T follicular helper cell (primary cell): ENCODE measurements at regions not wholly inside any gene's neighbourhood (a gene's known extent, or its start where the extent isn't known, plus 50 kb on each side); places are given as distances from the start of the nearest gene placed in this dataset.

Experiments
- DNase-seq: peaks from one replicate; pipeline ENCODE4 v3.0.0-alpha.2; 2020; ENCODE audit warnings: low read depth

DNA sequence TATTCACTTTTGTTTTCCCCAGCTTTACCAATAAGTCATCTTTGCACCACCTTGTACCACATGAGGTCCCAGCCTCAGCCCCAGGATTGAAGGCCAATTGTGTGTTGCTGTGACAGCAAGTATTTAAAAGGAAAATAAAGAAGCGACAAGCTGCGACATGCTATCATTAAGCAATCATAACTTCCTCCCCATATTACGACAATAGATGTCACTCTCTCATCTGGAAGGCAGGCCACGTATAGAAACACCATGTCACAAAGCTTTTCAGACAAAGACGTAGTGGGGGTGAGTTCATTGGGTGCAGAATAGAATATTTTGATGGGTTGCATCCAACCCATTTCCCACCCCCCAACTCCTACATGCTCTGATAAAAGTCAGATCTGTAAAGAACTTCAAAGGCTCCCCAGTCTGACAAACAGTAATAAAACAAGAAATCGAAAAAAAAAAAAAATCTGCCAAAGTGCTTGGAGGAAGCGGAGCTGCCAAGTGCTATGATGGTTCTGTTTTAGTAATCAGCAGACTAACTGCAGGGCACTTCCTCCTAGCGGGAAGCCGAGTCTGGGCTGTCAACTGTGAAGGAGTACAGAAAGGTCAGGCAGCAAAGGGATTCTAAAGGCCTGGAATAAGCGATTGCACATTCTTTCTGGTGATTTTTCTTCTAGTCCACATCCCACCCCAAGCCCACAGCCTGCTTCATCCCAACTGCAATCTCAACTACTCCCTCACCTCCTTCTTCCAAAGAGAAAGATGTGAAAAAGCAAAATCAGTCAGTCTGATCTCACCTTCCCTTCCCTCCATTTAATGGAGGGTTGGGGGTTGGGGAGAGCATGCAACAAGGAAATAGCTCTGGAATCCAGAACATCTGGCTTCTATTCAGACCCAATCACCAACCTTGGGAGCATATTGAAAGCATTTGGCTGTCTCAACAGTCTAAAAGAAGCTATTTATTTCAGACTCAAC lies 131.4 kb upstream of the UBASH3B start:
- DNase-seq: no peak

DNA sequence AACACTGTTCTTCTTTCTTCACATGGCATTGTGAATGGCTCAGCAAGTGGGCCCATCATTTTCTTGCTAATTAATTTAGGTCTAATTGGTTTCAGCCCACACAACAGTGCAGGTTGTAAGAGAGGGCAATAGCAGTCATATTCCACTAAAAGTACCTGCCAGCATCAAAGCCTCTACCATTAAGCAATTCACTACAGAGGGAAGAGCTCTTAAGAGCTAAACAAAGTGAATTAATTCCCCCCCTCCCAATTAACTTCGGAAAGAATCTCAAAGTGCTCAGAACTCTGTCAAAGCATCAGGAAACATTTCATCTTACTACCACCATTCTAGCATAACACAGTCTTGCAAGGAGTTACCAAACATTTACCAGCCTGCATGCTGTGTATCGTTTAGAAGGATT lies 133.9 kb upstream of the UBASH3B start:
- no peak for DNase-seq

- DNase-seq: no peak
These were observed 137.8 kb upstream of the UBASH3B start for GRCh38 chr11:122517403-122518379.

- DNase-seq: no peak
These were observed 138.8 kb upstream of the UBASH3B start for GRCh38 chr11:122516686-122517085.

DNA sequence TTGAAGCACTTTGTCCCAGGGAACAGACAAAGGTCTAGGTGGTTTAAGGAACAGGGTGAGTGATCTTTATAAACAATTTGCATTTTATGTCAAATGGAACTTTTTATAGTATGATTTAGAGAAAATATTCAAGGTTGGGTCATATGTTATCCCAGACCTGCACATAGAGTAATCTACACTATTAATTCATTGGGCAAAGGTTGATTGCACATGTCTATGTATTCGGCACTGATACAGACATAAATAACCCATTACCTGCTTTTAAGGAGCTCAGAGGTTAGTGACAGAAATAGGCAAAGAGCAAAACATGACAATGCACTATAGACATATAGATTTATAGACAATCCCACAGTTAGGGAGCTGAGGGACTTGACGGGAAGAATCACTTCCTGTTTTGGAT lies 141.5 kb upstream of the UBASH3B start:
- DNase-seq: no peak

GRCh38 chr11:122513328-122513727 lies 142.2 kb upstream of the UBASH3B start:
- DNase-seq: no peak

DNA sequence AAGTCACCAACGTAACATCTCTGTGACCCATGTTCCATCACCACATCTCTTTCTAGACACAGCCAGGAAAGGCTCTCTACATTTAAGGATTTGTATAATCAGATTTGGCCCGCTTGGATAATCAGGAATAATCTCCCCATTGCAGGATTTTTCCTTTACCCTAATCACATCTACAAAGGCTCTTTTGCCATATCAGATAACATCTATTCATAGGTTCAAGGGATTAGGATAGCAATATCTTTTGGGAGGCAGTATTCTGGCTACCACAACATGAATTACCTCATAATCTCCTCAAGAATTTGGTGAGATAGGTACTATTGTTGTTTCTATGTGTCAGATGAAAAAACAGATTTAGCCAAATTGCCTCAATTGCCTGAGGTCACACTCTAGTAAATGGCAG lies 142.8 kb upstream of the UBASH3B start:
- no peak for DNase-seq

DNA sequence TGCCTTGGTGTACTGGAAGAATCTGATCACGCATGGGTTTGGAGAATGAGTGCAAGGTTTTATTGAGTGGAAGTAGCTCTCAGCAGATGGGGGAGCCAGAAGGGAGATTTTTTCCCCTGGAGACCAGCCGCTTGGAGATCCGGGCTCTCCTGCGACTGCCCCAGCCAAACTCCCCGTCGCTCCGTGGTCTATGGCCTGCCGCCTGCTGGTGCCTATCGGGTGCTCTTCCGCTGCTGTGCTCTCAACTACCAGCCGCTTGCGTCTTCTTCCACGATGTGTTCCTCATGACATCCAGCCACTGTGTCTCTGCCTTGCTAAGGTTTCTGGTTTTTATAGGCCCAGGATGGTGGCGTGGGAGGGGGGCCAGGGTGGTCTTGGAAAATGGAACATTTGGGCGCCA lies 145.6 kb upstream of the UBASH3B start:
- no peak for DNase-seq

- no peak for DNase-seq
These were observed 146.4 kb upstream of the UBASH3B start for GRCh38 chr11:122509091-122509490.

GRCh38 chr11:122505304-122506006 lies 150.1 kb upstream of the UBASH3B start:
- peak; percentile 14 for DNase-seq

- DNase-seq: no peak
These were observed 161.3 kb upstream of the UBASH3B start for GRCh38 chr11:122494221-122494620.

GRCh38 chr11:122491509-122491908 lies 164.0 kb upstream of the UBASH3B start:
- no peak for DNase-seq

GRCh38 chr11:122488892-122489706 lies 166.4 kb upstream of the UBASH3B start:
- no peak for DNase-seq

DNA sequence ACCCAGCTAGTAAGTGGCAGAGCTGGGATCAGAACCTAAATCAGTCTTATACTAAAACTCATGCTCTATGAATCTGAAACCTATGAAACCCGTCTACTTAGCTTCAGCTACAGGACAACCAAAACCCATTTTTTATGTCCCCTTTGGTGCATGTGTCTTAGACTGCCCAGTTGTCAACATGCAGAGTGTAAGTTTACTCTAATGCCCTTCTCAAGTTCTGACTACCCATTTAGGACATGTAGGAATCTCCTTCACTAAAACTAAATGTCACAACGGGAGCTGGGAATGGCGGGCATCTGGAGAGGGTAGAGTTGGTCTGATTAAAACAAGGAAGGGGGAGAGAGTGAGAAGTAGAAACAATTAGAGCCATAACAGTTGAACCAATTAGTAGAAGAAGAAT lies 167.9 kb upstream of the UBASH3B start:
- no peak for DNase-seq

DNA sequence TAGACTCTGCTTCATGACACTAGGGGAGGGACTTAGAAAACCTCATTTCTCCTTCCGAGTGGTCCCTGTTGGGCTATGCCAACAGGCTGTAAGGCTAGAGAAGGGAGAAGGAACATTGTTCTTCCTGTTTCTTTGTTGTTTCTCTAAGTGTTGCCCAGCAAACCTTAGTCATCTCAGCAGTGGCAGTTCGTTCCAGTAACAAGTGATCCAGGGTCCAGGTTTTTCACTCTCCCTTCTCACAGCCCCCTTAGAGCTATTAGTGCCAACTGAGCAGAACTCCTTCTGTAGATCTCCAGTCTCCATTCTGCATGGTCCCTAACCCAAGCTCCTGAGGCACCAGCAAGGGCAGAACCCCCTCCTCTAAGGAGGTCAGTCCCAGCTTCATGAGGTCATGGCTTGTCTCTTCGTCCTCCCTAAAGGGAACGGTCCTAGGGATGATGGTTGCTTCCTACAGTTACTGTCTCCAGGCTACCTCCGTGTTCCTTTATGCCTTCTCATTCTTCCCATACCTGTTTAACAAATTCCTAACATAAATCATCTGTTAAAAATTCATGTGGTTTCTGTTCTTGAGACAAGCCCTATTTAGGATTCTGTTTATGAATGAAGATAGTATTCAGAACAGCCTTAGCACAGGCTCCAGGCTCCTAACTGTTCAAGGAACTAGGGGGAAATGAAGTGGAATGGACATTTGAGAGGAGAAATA lies 168.6 kb upstream of the UBASH3B start:
- DNase-seq: no peak

- no peak for DNase-seq
These were observed 176.5 kb upstream of the UBASH3B start for GRCh38 chr11:122478986-122479385.

DNA sequence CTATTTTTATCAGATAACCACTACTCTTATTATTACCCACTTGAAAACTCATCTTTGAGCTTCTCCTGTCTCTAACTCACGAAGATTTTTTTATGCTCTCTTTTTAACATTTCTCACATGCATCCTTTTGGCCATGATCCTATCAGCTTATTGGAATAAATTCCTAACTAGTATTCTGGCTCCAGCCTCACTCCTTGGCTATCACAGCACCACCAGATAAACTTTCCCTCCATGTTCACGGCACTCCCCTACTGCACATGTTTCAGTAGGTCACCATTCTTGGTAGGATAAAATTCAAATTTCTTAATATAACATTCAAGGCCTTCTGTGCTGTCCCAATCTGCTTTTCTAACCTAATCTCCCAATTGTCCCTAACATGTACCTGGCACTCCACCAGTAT lies 186.6 kb upstream of the UBASH3B start:
- no peak for DNase-seq

DNA sequence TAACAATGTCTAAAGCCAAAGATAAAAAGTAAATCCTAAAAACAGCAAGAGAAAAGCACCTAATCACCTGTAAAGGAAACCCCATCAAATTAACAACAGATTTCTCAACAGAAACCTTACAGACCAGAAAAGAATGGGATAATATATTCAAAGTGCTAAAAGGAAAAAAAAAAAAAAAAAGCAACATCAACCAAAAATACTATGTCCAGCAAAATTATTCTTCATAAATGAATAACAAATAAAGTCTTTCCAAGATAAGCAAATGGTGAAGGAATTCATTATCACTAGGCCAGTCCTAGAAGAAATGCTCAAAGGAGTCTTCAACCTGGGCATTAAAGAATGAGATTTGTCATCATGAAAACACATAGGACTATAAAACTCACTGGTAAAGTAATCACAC lies 192.0 kb upstream of the UBASH3B start:
- no peak for DNase-seq

DNA sequence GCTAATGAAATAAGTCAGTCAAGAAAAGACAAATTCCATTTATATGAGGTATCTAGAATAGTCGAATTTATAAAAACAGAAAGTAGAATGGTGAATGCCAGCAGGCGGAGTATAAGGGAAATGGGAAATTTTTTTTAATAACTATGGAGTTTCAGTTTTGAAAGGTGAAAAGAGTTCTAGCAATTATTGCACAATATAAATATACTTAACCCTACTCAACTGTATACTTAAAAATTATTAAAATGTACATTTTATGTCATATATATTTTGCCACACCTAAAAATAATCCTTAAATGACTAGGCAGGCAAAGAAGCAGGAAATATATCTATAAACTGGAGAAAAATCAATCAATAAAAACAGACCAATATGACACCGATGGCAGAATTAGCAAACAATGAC lies 196.5 kb upstream of the UBASH3B start:
- no peak for DNase-seq

DNA sequence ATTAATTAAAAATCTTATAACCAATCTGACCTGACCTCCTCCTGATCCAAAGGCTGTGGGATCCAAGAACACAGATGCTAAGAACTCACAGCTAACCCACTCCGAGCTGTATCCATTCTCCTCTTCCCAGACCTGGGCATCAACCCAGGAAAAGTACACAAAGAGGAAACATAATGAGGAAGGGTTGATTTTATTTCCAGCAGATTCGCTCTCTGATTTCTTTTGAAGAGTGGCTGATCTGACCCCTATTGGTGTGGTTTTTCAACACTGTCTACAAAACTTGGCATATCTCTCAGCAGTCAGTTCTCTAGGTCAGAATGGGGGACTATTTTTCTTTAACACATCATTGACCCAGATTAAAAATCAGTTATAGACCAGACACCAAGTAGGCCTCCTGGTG lies 201.9 kb upstream of the UBASH3B start:
- no peak for DNase-seq

GRCh38 chr11:122451911-122452310 lies 203.6 kb upstream of the UBASH3B start:
- no peak for DNase-seq
